HFFc6 (cell line): ENCODE measurements at regions not wholly inside any gene's neighbourhood (a gene's known extent, or its start where the extent isn't known, plus 50 kb on each side); places are given as distances from the start of the nearest gene placed in this dataset.
A peak's percentile ranks its signal among the peaks of the same experiment; 100 is the strongest.

Experiments used
- DNase-seq: peaks from one replicate; pipeline ENCODE4 v3.0.0-alpha.2; 2018
- H3K27ac Mint-ChIP-seq: 2 replicates; pipeline ENCODE4 v1.8.0; 2020; ENCODE audit warnings: mild to moderate bottlenecking, mixed read lengths
- H3K27me3 Mint-ChIP-seq: 2 replicates; pipeline ENCODE4 v1.8.0; 2021; ENCODE audit warnings: mild to moderate bottlenecking, moderate library complexity, mixed read lengths; ENCODE audit not compliant: insufficient read depth
- H3K36me3 Mint-ChIP-seq: 2 replicates; pipeline ENCODE4 v1.8.0; 2021; ENCODE audit warnings: low read depth, mixed read lengths
- H3K4me1 Mint-ChIP-seq: 2 replicates; pipeline ENCODE4 v1.8.0; 2020; ENCODE audit warnings: low read depth, mixed read lengths
- H3K4me3 Mint-ChIP-seq: 2 replicates; pipeline ENCODE4 v1.8.0; 2020; ENCODE audit warnings: mild to moderate bottlenecking, moderate library complexity, mixed read lengths
- H3K9me3 Mint-ChIP-seq: 2 replicates; pipeline ENCODE4 v1.8.0; 2020; ENCODE audit warnings: mild to moderate bottlenecking, mixed read lengths
- TF ChIP-seq, protein P1 (sequence below): fragments of 200-600 bp; sonication (generic); IDR thresholded peaks from 2 replicates; pipeline ENCODE4 v1.5.0; 2021; ENCODE audit warnings: antibody characterized with exemption, mild to moderate bottlenecking

GRCh38 chr6:84872996-84873723, 108.8 kb upstream of the TBX18 start:
- Mint-ChIP-seq H3K36me3 (no peaks in the 10 kb centered on the region), H3K27ac (no peak overlapping the region), H3K9me3 (no peaks in the 10 kb centered on the region), H3K27me3 (no peaks in the 10 kb centered on the region; the same call in 1 of the 2 replicates), H3K4me3 (no peak overlapping the region), H3K4me1 (no peaks in the 10 kb centered on the region)
- no peak for DNase-seq
- TF ChIP-seq, protein P1, sequence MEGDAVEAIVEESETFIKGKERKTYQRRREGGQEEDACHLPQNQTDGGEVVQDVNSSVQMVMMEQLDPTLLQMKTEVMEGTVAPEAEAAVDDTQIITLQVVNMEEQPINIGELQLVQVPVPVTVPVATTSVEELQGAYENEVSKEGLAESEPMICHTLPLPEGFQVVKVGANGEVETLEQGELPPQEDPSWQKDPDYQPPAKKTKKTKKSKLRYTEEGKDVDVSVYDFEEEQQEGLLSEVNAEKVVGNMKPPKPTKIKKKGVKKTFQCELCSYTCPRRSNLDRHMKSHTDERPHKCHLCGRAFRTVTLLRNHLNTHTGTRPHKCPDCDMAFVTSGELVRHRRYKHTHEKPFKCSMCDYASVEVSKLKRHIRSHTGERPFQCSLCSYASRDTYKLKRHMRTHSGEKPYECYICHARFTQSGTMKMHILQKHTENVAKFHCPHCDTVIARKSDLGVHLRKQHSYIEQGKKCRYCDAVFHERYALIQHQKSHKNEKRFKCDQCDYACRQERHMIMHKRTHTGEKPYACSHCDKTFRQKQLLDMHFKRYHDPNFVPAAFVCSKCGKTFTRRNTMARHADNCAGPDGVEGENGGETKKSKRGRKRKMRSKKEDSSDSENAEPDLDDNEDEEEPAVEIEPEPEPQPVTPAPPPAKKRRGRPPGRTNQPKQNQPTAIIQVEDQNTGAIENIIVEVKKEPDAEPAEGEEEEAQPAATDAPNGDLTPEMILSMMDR, result no peak

DNA sequence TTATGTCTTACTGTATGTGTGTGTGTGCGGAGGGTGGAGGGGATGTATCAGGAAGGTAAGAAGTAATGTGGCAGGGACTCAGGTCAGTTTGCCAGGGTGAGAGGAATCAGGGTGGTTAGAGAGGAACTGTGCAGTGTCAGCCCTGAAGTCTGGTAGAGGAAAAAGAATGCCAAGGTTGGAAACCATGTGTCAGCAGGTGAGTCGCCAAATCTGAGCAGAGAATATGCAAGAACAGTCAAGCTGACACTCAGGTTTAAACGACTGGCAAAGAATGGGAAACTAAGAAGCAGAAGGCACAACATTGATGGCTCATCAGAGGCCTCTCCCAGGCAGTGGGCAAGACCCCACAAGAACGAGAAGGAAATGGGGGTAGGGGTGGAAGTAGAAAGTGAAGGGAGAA, 107.5 kb upstream of the TBX18 start:
- Mint-ChIP-seq H3K27me3 (no peaks in the 10 kb centered on the region; the same call in 1 of the 2 replicates), H3K4me1 (no peaks in the 10 kb centered on the region), H3K4me3 (no peak overlapping the region), H3K27ac (no peak overlapping the region), H3K9me3 (no peaks in the 10 kb centered on the region), H3K36me3 (no peaks in the 10 kb centered on the region)
- TF ChIP-seq, protein P1, result no peak
- DNase-seq, result no peak

- TF ChIP-seq, protein P1, result no peak
- DNase-seq, result no peak
- H3K27me3 Mint-ChIP-seq, result no peaks in the 10 kb centered on the region; the same call in 1 of the 2 replicates
- H3K9me3 Mint-ChIP-seq, result no peaks in the 10 kb centered on the region
- no peaks in the 10 kb centered on the region for H3K36me3 Mint-ChIP-seq
- H3K4me3 Mint-ChIP-seq, result no peak overlapping the region
- no peak overlapping the region for H3K27ac Mint-ChIP-seq
- no peaks in the 10 kb centered on the region for H3K4me1 Mint-ChIP-seq
Measured at GRCh38 chr6:84870672-84871071, 106.3 kb upstream of the TBX18 start.

GRCh38 chr6:84868149-84868548, 103.8 kb upstream of the TBX18 start:
- no peak overlapping the region for H3K27ac Mint-ChIP-seq

GRCh38 chr6:84867521-84867920, 103.1 kb upstream of the TBX18 start:
- peak; percentile 2 for DNase-seq
- H3K9me3 Mint-ChIP-seq, result no peaks in the 10 kb centered on the region
- H3K4me1 Mint-ChIP-seq, result no peaks in the 10 kb centered on the region
- no peak overlapping the region for H3K4me3 Mint-ChIP-seq
- H3K27me3 Mint-ChIP-seq, result no peaks in the 10 kb centered on the region
- H3K36me3 Mint-ChIP-seq, result no peaks in the 10 kb centered on the region
- H3K27ac Mint-ChIP-seq, result no peak overlapping the region
- TF ChIP-seq, protein P1, result no peak

More at GRCh38 chr6:84868149-84868548, 103.8 kb upstream of the TBX18 start:
- no peaks in the 10 kb centered on the region for H3K9me3 Mint-ChIP-seq
- no peaks in the 10 kb centered on the region for H3K36me3 Mint-ChIP-seq
- H3K4me3 Mint-ChIP-seq, result no peak overlapping the region
- TF ChIP-seq, protein P1, result no peak
- no peak for DNase-seq
- H3K27me3 Mint-ChIP-seq, result no peaks in the 10 kb centered on the region
- no peaks in the 10 kb centered on the region for H3K4me1 Mint-ChIP-seq
